Fibroblast of peridontal ligament (primary cell): ENCODE measurements at regions not wholly inside any gene's neighbourhood (a gene's known extent, or its start where the extent isn't known, plus 50 kb on each side); places are given as distances from the start of the nearest gene placed in this dataset.

Experiments used
- DNase-seq: peaks from one replicate; pipeline ENCODE4 v3.0.0-alpha.2; 2010; ENCODE audit errors: extremely low read depth

DNA sequence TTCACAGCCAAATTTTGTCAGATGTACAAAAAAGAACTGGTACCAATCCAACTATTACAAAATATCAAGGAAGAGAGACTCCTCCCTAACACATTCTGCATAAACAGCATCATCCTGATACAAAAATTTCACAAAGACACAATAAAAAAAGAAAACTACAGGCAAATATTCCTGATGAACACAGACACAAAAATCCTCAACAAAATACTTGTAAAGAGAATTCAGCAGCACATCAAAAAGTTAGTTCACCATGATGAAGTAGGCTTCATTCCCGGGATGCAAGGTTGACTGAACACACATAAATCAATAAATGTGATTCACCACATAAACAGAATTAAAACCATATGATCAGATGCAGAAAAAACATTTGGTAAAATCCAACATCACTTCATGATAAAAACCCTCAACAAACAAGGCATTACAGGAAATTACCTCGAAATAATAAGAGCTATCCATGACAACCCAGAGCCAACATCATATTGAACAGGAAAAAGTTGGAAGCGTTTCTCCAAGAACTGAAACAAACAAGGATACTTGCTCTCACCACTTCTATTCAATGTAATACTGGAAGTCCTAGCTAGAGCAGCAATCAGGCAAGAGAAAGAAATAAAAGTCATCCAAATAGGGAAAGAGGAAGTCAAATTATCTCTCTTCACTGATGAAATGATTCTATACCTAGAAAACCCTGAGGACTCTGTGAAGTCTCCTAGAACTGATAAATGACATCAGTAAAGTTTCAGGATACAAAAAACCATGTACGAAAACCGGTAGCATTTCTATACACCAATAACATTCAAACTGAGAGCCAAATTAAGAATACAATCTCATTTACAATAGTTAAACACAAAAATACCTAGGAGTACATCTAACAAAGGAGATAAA is 223.1 kb downstream of the REEP3 start:
- DNase-seq = peak; percentile 49

DNA sequence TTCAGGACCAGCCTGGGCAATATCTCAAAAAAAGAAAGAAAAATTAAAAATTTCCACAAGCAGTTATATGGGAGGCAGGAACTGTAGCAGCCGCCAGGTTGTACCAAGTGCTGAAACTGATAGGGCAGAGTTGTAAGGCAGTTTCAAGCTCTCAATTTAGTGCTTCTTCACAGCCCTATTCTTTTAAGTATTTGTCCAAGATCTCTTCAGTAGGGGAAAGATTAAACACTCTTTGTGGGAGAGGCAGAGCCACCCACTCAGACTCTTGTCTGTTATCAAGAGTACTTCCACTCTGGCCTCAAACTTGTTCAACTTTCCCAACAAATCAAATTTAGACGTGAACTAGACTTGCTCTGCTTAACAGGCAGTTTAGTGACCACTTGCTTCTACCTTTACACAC is 228.7 kb downstream of the REEP3 start:
- no peak for DNase-seq

- DNase-seq = no peak
These were observed 230.6 kb downstream of the REEP3 start for GRCh38 chr10:63751836-63752235.

- DNase-seq = no peak
These were observed 231.1 kb downstream of the REEP3 start for GRCh38 chr10:63752318-63752717.

DNA sequence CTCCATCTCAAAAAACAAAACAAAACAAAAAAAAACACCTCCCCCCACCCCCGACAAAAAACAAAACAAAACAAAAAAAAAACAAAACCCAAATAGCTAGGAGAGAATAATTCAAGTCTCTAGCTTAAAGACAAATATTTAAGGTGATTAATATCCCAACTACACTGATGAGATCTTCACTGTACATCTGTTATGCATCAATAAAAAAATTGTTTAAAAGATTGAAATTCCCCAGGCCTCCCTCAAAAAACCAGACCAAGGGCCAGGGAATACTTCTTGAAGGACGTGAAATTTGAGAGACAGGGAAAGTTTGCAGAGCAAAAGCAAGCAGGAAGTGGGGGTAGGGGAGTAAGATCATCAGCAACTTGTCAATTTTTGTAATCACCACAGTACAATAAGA is 232.6 kb downstream of the REEP3 start:
- DNase-seq = peak; percentile 16

DNA sequence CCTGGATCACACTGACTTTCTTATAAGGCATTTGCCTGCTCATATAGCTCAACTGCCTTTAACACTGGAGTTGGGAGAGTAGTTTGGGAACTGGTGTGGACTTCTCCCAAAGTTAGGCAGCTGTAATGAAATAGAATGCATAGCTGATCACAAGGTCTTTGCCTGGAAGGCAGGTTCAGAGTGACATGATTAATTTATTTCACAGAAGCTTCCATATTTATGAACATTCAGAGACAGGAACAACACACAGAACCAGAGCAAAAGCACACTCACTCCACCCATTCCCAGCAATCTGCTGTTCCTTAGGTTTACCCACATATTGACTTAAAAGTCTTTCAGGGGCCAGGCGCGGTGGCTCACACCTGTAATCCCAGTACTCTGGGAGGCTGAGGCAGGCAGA is 234.2 kb downstream of the REEP3 start:
- DNase-seq = no peak

DNA sequence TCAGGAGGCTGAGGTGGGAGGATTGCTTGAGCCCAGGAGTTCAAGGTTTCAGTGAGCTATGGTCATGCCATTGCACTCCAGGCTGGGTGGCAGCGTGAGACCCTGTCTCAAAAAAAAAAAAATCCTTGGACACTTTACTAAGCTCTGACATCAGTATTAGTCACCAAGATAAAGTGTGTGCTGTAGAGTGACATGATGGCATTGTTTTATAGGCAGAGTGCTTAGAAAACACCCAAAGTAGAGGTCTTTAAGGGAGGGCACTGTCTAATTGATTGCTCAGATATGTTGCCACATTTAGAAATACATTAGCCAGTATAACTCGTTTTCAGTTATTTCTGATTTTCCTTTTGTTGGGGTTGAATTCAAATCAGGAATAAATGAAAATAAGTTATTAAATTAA is 235.9 kb downstream of the REEP3 start:
- no peak for DNase-seq

GRCh38 chr10:63758080-63758479 is 236.9 kb downstream of the REEP3 start:
- DNase-seq = peak; percentile 38

DNA sequence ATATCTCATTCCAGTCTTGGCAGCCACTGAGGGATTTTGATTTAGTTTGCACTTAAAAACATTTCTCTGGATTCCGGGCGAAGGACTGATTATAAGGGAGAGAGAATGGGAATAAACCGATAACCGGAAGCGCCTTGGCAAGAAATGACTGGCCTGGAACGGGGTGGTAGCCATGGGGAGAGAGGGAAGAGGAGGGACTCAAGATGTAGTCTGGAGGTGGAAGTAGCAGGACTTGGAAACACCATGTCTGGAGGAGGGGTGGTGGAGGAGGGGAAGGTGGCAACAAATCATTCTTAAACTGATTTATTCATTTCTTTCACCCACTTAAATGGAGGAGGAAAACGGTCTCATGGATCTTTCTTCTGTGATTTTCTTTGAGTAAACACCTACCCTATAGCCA is 238.1 kb downstream of the REEP3 start:
- no peak for DNase-seq

GRCh38 chr10:63760034-63760707 is 239.0 kb downstream of the REEP3 start:
- peak; percentile 59 for DNase-seq

DNA sequence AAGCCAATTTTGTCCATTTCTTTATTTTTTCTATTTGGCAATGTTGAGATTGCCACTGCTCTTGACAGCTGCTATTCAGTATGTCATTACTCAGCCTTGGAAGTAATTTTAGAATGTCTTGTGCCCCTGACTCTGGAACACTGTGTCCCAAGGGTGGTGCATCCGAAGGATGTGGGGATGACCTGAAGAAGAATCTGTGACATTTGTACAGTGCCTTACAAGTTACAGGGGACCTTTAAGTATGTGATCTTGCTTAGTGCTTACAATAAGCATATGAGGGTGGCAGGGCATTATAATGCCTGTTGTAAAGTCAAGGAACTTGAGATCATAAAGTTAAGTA is 239.5 kb downstream of the REEP3 start:
- no peak for DNase-seq

- DNase-seq = no peak
These were observed 240.0 kb downstream of the REEP3 start for GRCh38 chr10:63761243-63761642.

- no peak for DNase-seq
These were observed 242.5 kb downstream of the REEP3 start for GRCh38 chr10:63763744-63764143.

- DNase-seq = peak; percentile 14
These were observed 243.9 kb downstream of the REEP3 start for GRCh38 chr10:63765126-63765525.

- peak; percentile 45 for DNase-seq
These were observed 245.5 kb downstream of the REEP3 start for GRCh38 chr10:63766745-63767137.

GRCh38 chr10:63767138-63767801 is 246.1 kb downstream of the REEP3 start:
- DNase-seq = peak; percentile 72

DNA sequence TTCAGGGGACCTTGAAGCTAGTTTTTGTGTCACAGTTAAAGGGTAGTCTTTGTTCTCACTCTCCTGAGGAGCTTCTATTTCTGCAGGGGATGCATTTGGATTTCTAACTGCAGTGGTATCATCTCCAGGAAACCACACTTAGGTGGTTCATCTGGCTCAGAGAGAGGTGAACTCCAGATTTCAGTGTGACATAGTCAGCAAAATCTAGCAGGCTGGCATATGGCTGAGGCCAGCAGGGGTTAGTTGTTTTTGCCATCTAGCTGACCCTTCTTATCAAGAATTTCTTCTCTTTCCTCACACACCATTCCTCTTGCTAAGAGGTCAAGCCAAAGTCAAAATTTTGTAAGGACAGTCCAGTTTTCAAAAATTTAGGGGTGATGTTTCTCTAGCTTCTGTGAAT is 248.2 kb downstream of the REEP3 start:
- DNase-seq = no peak

- DNase-seq = no peak
These were observed 249.3 kb downstream of the REEP3 start for GRCh38 chr10:63770523-63770922.

- no peak for DNase-seq
These were observed 251.3 kb downstream of the REEP3 start for GRCh38 chr10:63772491-63772890.

GRCh38 chr10:63773106-63773505 is 251.9 kb downstream of the REEP3 start:
- no peak for DNase-seq

DNA sequence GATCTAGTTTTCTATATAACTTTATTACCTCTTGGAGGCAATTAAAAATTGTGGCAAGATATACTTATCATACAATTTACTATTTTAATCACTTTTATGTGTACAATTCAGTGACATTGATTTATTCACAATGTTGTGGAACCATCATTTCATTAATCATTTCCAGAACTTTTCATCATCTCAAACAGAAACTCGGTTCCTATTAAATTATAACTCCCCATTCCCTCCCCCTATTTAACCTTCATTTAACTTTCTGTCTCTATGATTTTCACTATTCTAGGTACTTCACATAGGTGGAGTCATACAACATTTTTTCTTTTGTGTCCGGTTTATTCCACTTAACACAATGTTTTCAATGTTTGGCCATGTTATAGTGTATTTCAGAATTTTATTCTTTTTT is 252.8 kb downstream of the REEP3 start:
- DNase-seq = no peak

GRCh38 chr10:63780101-63780500 is 258.9 kb downstream of the REEP3 start:
- DNase-seq = no peak

- DNase-seq = no peak
These were observed 260.0 kb downstream of the REEP3 start for GRCh38 chr10:63781226-63781625.
